CD4-positive, alpha-beta T cell treated with Interleukin-21 for 1 hour (primary cell): ENCODE measurements at regions not wholly inside any gene's neighbourhood (a gene's known extent, or its start where the extent isn't known, plus 50 kb on each side); places are given as distances from the start of the nearest gene placed in this dataset.

ENCODE experiments used
- DNase-seq: peaks from one replicate; pipeline ENCODE4 v3.0.0-alpha.2; 2020

GRCh38 chr14:100381395-100382105, 58.4 kb downstream of the SLC25A47 start:
- DNase-seq: no peak

DNA sequence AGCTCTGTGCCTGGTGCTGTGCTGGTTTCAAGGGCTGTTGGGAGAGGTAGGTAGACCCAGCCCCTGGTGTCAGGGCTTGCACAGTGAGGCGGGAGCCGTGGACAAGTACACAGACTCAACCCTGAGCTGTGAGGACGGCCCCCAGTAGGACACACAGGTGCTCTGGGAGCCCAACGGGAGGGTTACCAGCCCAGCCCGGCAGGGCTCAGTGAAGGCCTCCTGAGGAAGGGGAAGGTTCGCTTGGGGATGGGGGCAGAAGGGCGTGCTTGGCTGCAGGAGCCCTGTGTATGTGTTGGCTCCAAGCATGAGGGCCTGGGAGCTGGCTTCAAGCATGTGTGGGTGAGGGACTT, 58.9 kb downstream of the SLC25A47 start:
- DNase-seq: no peak

GRCh38 chr14:100383727-100384158, 60.6 kb downstream of the SLC25A47 start:
- DNase-seq: peak; percentile 72

- DNase-seq: no peak
Observed at GRCh38 chr14:100384277-100384676, 61.1 kb downstream of the SLC25A47 start.

DNA sequence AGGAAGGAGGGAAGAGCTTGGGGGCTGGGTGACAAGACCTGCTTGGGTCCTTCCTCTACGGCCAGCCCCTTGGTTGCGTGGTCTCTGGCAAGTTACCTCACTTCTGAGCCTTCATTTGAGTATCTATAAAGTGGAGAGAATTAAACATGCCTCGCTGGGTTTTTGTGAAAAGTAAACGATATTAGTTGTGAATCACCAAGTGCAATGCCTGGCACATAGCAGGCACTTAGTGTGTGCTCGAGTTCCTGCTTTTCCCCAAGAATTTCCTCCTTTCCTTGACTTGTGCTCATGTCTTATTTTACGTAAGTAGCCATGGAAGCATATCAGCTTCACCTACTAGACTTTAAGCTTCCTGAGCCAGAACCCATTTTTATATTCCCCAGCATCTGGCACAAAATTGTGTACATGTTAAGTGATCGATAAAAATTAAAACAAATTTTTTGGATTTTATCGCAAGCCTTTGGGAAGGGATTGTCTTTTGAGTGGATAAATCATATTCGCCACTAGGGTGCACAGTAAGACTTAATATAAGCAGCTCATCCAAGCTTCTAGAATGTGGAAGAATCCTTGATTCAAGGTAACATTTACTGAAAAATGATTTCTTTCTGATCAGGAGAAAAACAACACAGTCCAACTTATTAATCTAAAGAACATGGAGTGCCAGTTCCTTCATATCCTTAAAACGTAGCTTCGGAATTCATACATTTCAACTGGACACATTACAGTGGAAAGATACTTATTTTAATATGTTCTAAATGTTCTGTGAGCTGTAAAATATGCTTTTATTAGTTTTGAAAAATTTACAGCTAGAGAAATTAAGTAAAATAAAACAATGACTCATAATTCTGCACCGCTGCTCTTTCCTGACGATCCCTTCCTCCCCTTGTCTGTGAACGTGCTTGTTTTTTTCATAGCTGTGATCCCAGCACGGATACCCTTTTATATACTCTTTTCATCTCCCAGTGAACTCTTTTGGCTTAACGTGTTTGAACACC, 62.0 kb downstream of the SLC25A47 start:
- DNase-seq: no peak

- no peak for DNase-seq
Observed at GRCh38 chr14:100386121-100386520, 63.0 kb downstream of the SLC25A47 start.

GRCh38 chr14:100386846-100387245, 63.7 kb downstream of the SLC25A47 start:
- no peak for DNase-seq

DNA sequence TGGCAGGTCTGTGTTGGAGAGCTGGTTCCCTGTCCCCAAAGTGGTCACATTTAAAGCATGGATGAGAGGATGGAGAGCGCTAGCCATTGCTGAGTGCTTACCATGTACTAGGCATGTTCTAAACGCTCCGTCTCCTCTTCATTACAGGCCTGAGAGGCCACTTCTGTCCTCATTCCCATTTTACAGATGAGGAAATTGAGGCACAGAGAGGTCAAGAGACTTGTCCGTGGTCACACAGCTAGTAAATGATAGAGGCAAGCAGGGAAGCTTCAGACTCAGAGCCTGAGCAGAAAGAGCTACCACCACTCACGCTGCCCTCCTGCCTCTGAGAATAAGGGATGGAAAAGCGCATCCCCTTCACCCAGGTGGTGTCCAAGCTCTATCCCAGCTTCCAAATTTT, 64.3 kb downstream of the SLC25A47 start:
- no peak for DNase-seq

- no peak for DNase-seq
Observed at GRCh38 chr14:100388103-100389054, 65.2 kb downstream of the SLC25A47 start.

DNA sequence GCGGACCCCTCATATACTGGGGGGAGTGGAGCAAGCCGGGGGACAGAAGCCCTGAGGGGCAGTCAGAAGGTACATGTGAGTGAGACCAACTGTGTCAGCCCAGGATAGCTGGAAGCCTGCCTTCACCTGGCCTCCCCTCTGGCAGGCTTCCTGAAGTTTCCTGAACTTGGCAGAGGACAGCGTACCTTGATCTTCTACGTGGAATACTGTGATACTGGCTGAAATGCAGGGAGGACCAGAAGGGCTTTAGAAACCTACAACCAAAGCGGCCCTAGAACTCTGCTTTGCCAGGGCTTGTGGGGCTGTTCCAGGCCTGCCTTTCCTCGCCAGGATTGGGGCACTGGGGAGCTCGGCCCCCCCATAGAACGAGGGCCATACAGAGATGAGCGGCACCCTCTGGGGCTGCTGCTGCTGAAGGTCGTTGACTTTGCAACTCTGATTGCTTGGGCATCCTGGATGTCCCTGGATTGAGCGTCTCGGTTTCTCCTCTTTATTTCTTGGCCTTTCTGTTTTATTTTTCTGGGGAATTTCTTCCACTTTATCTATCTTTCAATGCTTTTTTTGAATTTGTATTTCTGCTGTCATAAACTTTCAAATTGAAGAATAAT, 66.5 kb downstream of the SLC25A47 start:
- DNase-seq: no peak

DNA sequence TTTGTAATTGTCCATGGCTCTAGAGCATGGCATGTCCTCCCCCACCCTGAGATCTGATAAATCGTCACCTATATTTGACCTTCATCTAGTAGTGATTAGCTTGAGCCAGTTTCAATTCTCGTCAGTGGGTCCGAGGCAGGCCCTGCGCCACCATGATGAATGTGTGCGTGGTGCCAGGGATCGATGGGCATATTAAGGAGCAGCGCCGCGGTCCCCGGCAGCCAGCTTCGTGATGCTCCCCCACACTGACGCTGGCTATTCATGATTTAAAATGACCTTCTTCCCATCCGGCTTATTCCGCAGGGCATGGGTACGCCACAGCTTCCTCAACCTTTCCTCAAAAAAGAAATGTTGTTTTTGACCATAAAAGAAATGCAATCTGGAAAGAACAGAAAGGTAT, 68.0 kb downstream of the SLC25A47 start:
- DNase-seq: no peak

- no peak for DNase-seq
Observed at GRCh38 chr14:100391724-100392123, 68.6 kb downstream of the SLC25A47 start.

DNA sequence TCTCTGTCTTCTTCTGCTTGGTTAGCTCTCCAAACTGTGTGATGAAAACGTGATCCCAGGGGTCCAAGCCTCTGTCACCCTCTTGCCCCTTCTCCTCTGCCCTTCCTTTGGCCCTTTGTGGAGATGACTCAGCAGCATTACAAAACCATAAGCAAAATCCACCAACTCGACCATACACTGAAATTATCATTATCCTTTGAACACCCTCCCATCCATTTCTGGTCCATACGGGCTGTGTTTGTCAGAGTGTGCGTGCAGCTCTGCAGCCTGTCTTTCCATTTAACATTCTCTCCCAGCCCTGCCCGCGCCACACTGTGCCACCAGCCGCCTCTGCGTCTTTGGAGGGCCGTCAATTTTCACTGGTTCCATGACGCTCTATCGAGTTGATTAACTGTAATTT, 69.2 kb downstream of the SLC25A47 start:
- DNase-seq: no peak

- no peak for DNase-seq
Observed at GRCh38 chr14:100393362-100393761, 70.2 kb downstream of the SLC25A47 start.

GRCh38 chr14:100393906-100394732, 71.0 kb downstream of the SLC25A47 start:
- DNase-seq: no peak

- no peak for DNase-seq
Observed at GRCh38 chr14:100394886-100395672, 71.9 kb downstream of the SLC25A47 start.

DNA sequence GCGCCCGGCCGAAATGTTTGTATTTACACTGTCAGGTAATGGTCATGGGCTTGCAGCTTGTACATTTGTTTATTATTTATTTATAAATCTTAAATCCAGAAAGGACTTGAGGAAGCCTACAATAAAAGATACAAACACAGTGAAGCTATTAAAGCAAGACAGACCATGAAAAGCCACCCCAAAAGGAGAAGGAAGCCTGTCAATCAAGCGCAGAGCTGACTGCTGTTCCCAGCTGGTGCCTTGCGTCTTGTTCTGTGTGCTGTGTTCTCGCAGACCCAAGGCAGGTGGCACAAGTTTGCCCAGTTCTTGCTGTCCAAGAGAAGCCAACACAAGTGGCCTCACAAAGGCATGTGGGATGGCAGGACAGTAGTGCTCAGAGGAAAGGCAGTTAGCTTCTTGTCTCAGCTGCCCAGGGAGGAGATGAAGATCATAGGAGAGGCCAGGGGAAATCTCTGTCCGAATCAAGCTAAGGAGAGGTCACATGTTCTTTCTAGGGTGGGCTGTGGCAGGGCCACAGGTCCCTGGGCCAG, 73.2 kb downstream of the SLC25A47 start:
- no peak for DNase-seq

- DNase-seq: no peak
Observed at GRCh38 chr14:100397005-100397404, 73.9 kb downstream of the SLC25A47 start.

GRCh38 chr14:100398044-100398443, 74.9 kb downstream of the SLC25A47 start:
- no peak for DNase-seq
